ENCODE measurements at regions not wholly inside any gene's neighbourhood (a gene's known extent, or its start where the extent isn't known, plus 50 kb on each side); places are given as distances from the start of the nearest gene placed in this dataset.
A peak's percentile ranks its signal among the peaks of the same experiment; 100 is the strongest.

GRCh38 chr14:57022608-57023007 lies 212.3 kb upstream of the OTX2 start:
- H3K4me3 ChIP-seq (ENCODE audit: low read depth, low read length) = no peak overlapping the region
- H3K27me3 ChIP-seq (ENCODE audit: control insufficient read depth, insufficient read depth, low read length) = no peaks in the 10 kb centered on the region
- TF ChIP-seq CTCF (IDR thresholded peaks at IDR 0.05; ENCODE audit: insufficient read depth, low read length, severe bottlenecking) = no peak
- peak; percentile 58 for FAIRE-seq
- no peak for DNase-seq (ENCODE audit: low read depth)
- H3K36me3 ChIP-seq (ENCODE audit: control insufficient read depth, insufficient read depth, low read length) = no peaks in the 10 kb centered on the region

GRCh38 chr14:57018065-57018464 lies 207.8 kb upstream of the OTX2 start:
- H3K27me3 ChIP-seq (ENCODE audit: control insufficient read depth, insufficient read depth, low read length) = no peaks in the 10 kb centered on the region
- no peak overlapping the region for H3K4me3 ChIP-seq (ENCODE audit: low read depth, low read length)
- FAIRE-seq (no peak), DNase-seq (ENCODE audit: low read depth) (no peak)
- TF ChIP-seq CTCF (IDR thresholded peaks at IDR 0.05; ENCODE audit: insufficient read depth, low read length, severe bottlenecking) = no peak
- H3K36me3 ChIP-seq (ENCODE audit: control insufficient read depth, insufficient read depth, low read length) = no peaks in the 10 kb centered on the region

GRCh38 chr14:57013987-57014386 lies 203.7 kb upstream of the OTX2 start:
- TF ChIP-seq CTCF (IDR thresholded peaks at IDR 0.05; ENCODE audit: insufficient read depth, low read length, severe bottlenecking) = no peak
- Histone ChIP-seq H3K4me3 (ENCODE audit: low read depth, low read length) (no peak overlapping the region), H3K27me3 (ENCODE audit: control insufficient read depth, insufficient read depth, low read length) (no peaks in the 10 kb centered on the region), H3K36me3 (ENCODE audit: control insufficient read depth, insufficient read depth, low read length) (no peaks in the 10 kb centered on the region)
- no peak for FAIRE-seq
- DNase-seq (ENCODE audit: low read depth) = no peak

GRCh38 chr14:57009585-57010515 lies 199.6 kb upstream of the OTX2 start:
- DNase-seq (ENCODE audit: low read depth) (peak; percentile 28), FAIRE-seq (no peak)
- Histone ChIP-seq H3K4me3 (ENCODE audit: low read depth, low read length) (no peak overlapping the region), H3K36me3 (ENCODE audit: control insufficient read depth, insufficient read depth, low read length) (no peaks in the 10 kb centered on the region), H3K27me3 (ENCODE audit: control insufficient read depth, insufficient read depth, low read length) (no peaks in the 10 kb centered on the region)
- no peak for TF ChIP-seq CTCF (IDR thresholded peaks at IDR 0.05; ENCODE audit: insufficient read depth, low read length, severe bottlenecking)

GRCh38 chr14:57008534-57008933 lies 198.3 kb upstream of the OTX2 start:
- no peaks in the 10 kb centered on the region for H3K36me3 ChIP-seq (ENCODE audit: control insufficient read depth, insufficient read depth, low read length)
- no peaks in the 10 kb centered on the region for H3K27me3 ChIP-seq (ENCODE audit: control insufficient read depth, insufficient read depth, low read length)
- DNase-seq (ENCODE audit: low read depth) (no peak), FAIRE-seq (no peak)
- no peak for TF ChIP-seq CTCF (IDR thresholded peaks at IDR 0.05; ENCODE audit: insufficient read depth, low read length, severe bottlenecking)
- no peak overlapping the region for H3K4me3 ChIP-seq (ENCODE audit: low read depth, low read length)
